ENCODE measurements at regions not wholly inside any gene's neighbourhood (a gene's known extent, or its start where the extent isn't known, plus 50 kb on each side); places are given as distances from the start of the nearest gene placed in this dataset.

DNA sequence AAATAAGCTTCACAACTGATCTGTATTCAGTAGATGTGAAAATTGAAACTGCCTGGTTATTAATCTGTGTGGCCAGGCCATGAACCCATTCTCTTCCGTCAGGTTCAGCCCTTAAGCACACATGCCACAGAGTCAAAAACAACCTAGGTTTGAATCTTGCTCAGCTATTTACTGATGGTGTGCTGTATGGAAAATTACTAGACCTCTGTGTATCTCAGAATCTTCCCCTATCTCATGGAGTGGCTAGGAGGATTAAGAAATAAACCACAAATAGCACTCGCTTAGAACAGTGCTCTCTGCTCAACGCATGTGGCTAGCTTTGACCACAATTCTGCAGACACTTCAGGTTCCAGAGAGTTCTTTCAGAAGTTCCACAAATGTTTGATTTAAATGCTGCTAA, 240.7 kb upstream of the PLEKHG7 start:
- H3K27ac Mint-ChIP-seq, result peak overlapping the region; percentile 56
- peaks cover 66% of the 10 kb centered on the region for H3K4me1 Mint-ChIP-seq (ENCODE audit: low read depth)
- H3K36me3 Mint-ChIP-seq (ENCODE audit: low read depth), result peaks cover 5% of the 10 kb centered on the region
- H3K9me3 Mint-ChIP-seq, result peaks cover 6% of the 10 kb centered on the region
- no peaks in the 10 kb centered on the region for H3K27me3 Mint-ChIP-seq
- no peak overlapping the region for H3K4me3 Mint-ChIP-seq

- H3K4me1 Mint-ChIP-seq (ENCODE audit: low read depth), result peaks cover 62% of the 10 kb centered on the region
- no peaks in the 10 kb centered on the region for H3K27me3 Mint-ChIP-seq
- H3K9me3 Mint-ChIP-seq, result peaks cover 17% of the 10 kb centered on the region
- H3K27ac Mint-ChIP-seq, result peak overlapping the region; percentile 64
- peaks cover 5% of the 10 kb centered on the region for H3K36me3 Mint-ChIP-seq (ENCODE audit: low read depth)
- H3K4me3 Mint-ChIP-seq, result no peak overlapping the region
These were observed 242.9 kb upstream of the PLEKHG7 start for GRCh38 chr12:92459850-92460249.

GRCh38 chr12:92458996-92459395, 243.8 kb upstream of the PLEKHG7 start:
- Mint-ChIP-seq H3K4me1 (ENCODE audit: low read depth) (peaks cover 57% of the 10 kb centered on the region), H3K36me3 (ENCODE audit: low read depth) (peaks cover 5% of the 10 kb centered on the region), H3K27me3 (no peaks in the 10 kb centered on the region), H3K4me3 (no peak overlapping the region), H3K27ac (no peak overlapping the region), H3K9me3 (peaks cover 17% of the 10 kb centered on the region)

DNA sequence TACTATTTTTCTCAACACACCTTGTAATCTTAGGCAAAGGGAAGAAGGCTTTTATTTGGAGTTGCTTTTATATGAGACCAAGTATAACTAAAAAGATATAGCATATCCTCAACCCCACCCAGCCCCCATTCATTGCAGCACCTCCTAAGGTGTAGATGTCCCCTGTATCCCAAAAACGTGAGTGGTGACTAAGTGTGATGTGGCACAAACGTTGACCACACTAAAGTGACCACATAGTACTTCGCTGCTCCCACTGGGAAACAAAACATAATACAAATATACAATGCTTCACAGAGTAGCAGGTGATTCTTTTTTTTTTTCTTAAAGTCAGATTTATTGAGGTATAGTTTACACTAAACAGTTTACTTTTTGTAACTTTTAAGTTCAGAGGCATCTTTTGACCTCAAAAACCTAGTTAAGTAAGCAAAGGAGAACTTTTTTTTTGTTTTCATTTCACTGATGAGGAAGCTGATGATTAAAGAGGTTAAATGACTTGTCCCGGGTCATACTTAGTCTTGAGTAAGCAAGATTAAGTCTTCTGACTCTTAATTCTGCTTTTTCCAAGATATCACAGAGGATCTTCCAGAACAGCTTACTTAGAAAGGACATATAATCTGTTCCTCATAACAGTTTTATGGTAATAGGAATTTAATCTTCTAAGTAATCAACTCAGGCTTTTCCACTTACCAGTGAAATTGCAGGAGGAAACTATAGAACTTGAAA, 245.2 kb upstream of the PLEKHG7 start:
- Mint-ChIP-seq H3K27ac (no peak overlapping the region), H3K27me3 (no peaks in the 10 kb centered on the region)

DNA sequence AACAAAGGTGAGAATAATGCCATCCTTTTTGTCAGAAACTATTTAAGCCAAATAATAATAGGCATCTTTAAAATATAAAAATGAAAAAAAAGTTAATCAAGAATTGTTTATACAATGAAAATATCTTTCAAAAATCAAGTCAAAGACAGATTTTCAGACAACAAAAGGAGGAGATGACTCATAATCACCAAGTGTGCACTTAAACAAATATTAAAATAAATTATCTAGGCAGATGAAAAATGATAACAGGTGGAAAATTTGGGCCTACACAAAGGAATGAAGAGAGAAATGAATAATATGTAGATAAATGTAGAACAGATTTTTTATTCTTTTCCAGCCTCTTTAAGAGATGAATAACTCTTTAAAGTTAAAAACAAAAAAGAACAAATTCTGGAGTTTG, 250.0 kb upstream of the PLEKHG7 start:
- Mint-ChIP-seq H3K36me3 (ENCODE audit: low read depth) (peaks cover 17% of the 10 kb centered on the region), H3K4me3 (no peak overlapping the region), H3K27me3 (no peaks in the 10 kb centered on the region), H3K27ac (no peak overlapping the region), H3K9me3 (peaks cover 36% of the 10 kb centered on the region), H3K4me1 (ENCODE audit: low read depth) (peaks cover 31% of the 10 kb centered on the region)

More for the DNA sequence above, 245.2 kb upstream of the PLEKHG7 start:
- Mint-ChIP-seq H3K36me3 (ENCODE audit: low read depth) (peaks cover 5% of the 10 kb centered on the region), H3K9me3 (peaks cover 17% of the 10 kb centered on the region), H3K4me1 (ENCODE audit: low read depth) (peaks cover 50% of the 10 kb centered on the region), H3K4me3 (no peak overlapping the region)

- no peak overlapping the region for H3K4me3 Mint-ChIP-seq
- peaks cover 56% of the 10 kb centered on the region for H3K4me1 Mint-ChIP-seq (ENCODE audit: low read depth)
These were observed 256.7 kb upstream of the PLEKHG7 start for GRCh38 chr12:92446083-92446460.

GRCh38 chr12:92445253-92446082, 257.3 kb upstream of the PLEKHG7 start:
- Mint-ChIP-seq H3K27me3 (no peaks in the 10 kb centered on the region), H3K4me1 (ENCODE audit: low read depth) (peaks cover 57% of the 10 kb centered on the region), H3K9me3 (peaks cover 30% of the 10 kb centered on the region), H3K36me3 (ENCODE audit: low read depth) (peaks cover 15% of the 10 kb centered on the region), H3K27ac (peak overlapping the region; percentile 75), H3K4me3 (peak overlapping the region; percentile 20)

More at GRCh38 chr12:92446083-92446460, 256.7 kb upstream of the PLEKHG7 start:
- Mint-ChIP-seq H3K27ac (peak overlapping the region; percentile 75), H3K9me3 (peaks cover 33% of the 10 kb centered on the region), H3K36me3 (ENCODE audit: low read depth) (peaks cover 20% of the 10 kb centered on the region), H3K27me3 (no peaks in the 10 kb centered on the region)

GRCh38 chr12:92444763-92445162, 258.0 kb upstream of the PLEKHG7 start:
- Mint-ChIP-seq H3K9me3 (peaks cover 31% of the 10 kb centered on the region), H3K36me3 (ENCODE audit: low read depth) (peaks cover 14% of the 10 kb centered on the region), H3K27ac (peak overlapping the region; percentile 75), H3K4me1 (ENCODE audit: low read depth) (peaks cover 65% of the 10 kb centered on the region), H3K4me3 (peak overlapping the region; percentile 20), H3K27me3 (no peaks in the 10 kb centered on the region)

DNA sequence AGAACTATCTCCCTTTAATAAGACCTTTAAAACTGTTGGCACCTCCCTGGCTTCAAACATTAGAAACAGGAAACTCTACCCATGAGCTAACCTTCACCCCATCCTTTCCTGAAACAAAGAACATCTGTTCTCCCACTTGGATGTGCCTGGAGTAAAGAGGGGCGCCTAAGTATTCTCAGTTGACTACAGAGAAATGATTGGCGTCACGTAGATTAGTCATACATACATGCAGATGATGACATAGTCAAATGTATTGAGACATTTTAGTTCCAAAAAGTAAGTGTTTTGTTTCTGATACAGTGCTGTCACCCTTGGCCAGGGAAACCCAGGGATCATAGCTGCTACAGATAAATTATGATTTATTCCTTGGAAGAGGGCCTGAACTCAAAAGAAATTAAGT, 260.0 kb upstream of the PLEKHG7 start:
- Mint-ChIP-seq H3K4me3 (no peak overlapping the region), H3K27ac (peak overlapping the region; percentile 80), H3K4me1 (ENCODE audit: low read depth) (peaks cover 83% of the 10 kb centered on the region)

DNA sequence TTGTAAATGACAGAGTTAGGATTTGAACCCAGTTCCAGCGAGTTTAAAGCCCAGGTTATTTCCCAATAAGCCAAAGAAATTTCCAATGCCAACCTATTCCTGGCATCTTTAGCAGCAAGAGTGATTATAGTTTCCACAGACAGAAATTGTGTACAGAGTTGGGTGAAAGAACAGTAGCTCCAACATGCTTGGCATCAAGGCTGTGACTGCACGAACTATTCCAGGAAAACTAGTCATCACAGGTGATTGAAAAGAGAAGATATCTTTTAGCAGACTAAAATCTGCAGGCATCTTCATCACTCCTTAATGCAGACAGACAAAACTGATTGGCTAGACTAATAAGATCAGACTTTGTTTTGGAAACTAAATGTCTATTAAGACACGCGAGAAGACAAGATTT, 262.7 kb upstream of the PLEKHG7 start:
- H3K4me1 Mint-ChIP-seq (ENCODE audit: low read depth), result peaks cover 76% of the 10 kb centered on the region
- H3K36me3 Mint-ChIP-seq (ENCODE audit: low read depth), result peaks cover 3% of the 10 kb centered on the region
- no peak overlapping the region for H3K27ac Mint-ChIP-seq
- peaks cover 14% of the 10 kb centered on the region for H3K9me3 Mint-ChIP-seq
- no peak overlapping the region for H3K4me3 Mint-ChIP-seq
- no peaks in the 10 kb centered on the region for H3K27me3 Mint-ChIP-seq

More for the DNA sequence above, 260.0 kb upstream of the PLEKHG7 start:
- no peaks in the 10 kb centered on the region for H3K27me3 Mint-ChIP-seq
- peaks cover 24% of the 10 kb centered on the region for H3K9me3 Mint-ChIP-seq
- H3K36me3 Mint-ChIP-seq (ENCODE audit: low read depth), result peaks cover 8% of the 10 kb centered on the region

DNA sequence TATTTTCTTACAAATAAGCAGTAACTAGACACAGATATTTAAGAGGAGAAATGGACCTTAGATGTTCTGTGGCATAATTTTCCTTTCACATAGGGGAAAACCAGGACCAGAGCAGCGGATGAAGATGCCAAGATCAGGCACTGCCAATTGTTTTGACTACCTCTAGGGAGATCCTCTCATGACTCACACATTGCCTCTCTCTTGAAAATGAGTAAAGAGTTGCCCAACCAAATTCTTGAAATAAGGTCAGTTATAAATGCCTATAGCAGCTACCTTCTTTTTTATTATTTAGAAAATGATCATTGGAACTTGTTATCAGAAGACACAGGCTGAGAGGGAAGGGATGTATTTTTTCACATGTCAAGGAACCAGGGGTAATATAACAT, 263.4 kb upstream of the PLEKHG7 start:
- peak overlapping the region; percentile 53 for H3K27ac Mint-ChIP-seq
- H3K4me1 Mint-ChIP-seq (ENCODE audit: low read depth), result peaks cover 80% of the 10 kb centered on the region
- no peaks in the 10 kb centered on the region for H3K27me3 Mint-ChIP-seq
- peak overlapping the region; percentile 6 for H3K4me3 Mint-ChIP-seq
- peaks cover 3% of the 10 kb centered on the region for H3K36me3 Mint-ChIP-seq (ENCODE audit: low read depth)
- H3K9me3 Mint-ChIP-seq, result peaks cover 14% of the 10 kb centered on the region

DNA sequence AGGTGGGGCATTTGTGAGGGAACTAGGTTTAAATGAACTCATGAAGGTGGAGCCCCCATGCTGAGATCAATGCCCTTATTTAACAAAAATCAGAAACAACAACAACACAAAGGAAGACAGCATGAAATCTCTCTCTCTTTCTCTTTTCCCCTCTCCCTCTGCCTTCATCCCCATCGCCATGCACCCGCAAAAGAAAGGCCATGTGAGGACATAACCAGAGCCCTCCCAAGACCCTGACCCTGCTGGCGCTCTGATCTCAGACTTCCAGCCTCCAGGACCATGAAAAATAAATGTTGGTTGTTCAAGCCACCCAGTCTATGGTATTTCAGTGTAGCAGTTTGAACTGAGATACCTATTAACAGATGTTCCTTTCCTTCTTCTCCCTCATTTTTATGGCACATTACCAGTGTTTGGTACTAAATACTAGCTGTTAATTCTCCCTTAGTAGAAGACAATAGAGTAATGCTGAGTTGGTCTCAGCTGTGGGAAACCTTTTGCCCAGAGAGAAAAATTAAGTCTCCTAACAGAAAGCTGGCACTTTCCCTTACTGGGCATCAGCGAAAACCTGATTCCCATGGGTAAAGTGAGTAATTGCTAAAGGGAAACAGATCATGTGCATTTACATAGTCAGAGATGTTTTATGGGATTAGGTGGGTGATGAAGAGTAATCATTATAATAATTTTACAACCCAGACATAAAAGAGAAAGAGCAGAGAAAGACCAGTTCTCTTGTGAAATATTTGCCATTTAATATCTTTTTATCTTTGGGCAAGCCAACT, 264.0 kb upstream of the PLEKHG7 start:
- Mint-ChIP-seq H3K9me3 (peaks cover 14% of the 10 kb centered on the region), H3K27me3 (no peaks in the 10 kb centered on the region), H3K36me3 (ENCODE audit: low read depth) (peaks cover 3% of the 10 kb centered on the region), H3K4me1 (ENCODE audit: low read depth) (peaks cover 83% of the 10 kb centered on the region), H3K4me3 (no peak overlapping the region), H3K27ac (peak overlapping the region; percentile 53)

DNA sequence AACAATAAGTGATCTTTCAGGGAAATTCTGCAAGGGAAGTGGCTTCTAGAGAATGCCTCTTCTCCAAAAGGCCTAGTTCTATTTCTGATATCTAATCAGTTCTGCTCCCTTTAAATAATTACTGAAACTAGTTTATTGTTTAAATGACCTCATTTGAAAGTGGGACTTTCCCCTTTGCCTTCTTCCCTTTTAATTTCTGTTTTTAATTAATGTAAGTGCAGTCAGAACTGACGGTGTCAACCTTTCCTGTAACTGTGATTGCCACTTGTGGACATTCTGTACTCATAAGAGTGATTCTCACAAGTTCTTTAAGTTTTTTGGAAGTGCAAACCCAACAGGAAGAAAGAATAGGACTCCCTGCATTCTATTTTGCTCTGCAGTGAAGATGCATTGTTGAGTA, 265.3 kb upstream of the PLEKHG7 start:
- no peaks in the 10 kb centered on the region for H3K27me3 Mint-ChIP-seq
- H3K9me3 Mint-ChIP-seq, result peaks cover 22% of the 10 kb centered on the region
- peak overlapping the region; percentile 47 for H3K27ac Mint-ChIP-seq
- peaks cover 79% of the 10 kb centered on the region for H3K4me1 Mint-ChIP-seq (ENCODE audit: low read depth)
- no peaks in the 10 kb centered on the region for H3K36me3 Mint-ChIP-seq (ENCODE audit: low read depth)
- peak overlapping the region; percentile 27 for H3K4me3 Mint-ChIP-seq

DNA sequence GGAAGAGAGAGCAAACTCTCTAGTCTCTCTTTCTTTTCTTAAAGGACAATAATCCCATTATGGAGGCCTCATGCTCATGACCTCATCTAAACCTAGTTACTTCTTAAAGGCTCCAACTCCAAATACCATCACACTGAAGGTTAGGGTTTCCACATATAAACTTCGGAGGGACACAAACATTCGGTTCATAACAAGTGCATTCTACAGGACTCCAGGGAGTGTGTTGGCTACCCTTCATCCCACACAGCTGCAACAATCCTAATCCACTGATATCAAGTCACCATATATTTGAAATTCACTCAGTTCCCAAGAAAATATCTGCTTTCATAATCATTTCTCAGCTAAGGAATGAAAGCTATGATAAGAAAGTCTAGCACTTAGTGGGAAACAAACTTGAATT, 265.9 kb upstream of the PLEKHG7 start:
- Mint-ChIP-seq H3K4me3 (no peak overlapping the region), H3K36me3 (ENCODE audit: low read depth) (no peaks in the 10 kb centered on the region), H3K27me3 (no peaks in the 10 kb centered on the region), H3K9me3 (peaks cover 24% of the 10 kb centered on the region), H3K27ac (no peak overlapping the region), H3K4me1 (ENCODE audit: low read depth) (peaks cover 83% of the 10 kb centered on the region)

- H3K27ac Mint-ChIP-seq, result no peak overlapping the region
- no peak overlapping the region for H3K4me3 Mint-ChIP-seq
- no peaks in the 10 kb centered on the region for H3K36me3 Mint-ChIP-seq (ENCODE audit: low read depth)
- H3K9me3 Mint-ChIP-seq, result peaks cover 14% of the 10 kb centered on the region
- H3K4me1 Mint-ChIP-seq (ENCODE audit: low read depth), result peaks cover 76% of the 10 kb centered on the region
- no peaks in the 10 kb centered on the region for H3K27me3 Mint-ChIP-seq
These were observed 268.2 kb upstream of the PLEKHG7 start for GRCh38 chr12:92434607-92435025.
